ENCODE measurements at regions not wholly inside any gene's neighbourhood (a gene's known extent, or its start where the extent isn't known, plus 50 kb on each side); places are given as distances from the start of the nearest gene placed in this dataset.

DNA sequence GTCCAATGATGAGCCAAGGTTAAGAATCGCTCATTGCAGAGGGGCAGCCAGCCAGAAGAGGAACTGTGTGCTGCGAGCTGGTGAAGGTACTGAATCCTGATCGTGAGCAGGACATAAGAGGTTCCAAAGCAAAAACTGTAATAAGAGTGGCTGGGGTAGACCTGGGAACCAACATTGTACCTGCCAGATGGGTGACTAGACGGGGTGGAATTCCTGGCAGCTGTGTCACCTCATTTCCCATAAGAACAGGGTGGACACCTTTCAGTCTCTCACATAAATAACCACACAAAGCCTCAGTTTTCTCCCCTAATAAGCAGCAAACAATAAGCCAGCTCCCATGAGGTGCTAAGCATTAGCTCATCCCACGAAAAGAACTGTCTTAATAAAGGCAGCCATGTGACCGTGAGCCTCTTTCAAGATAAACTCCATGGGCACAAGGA lies 290.3 kb downstream of the SOX9 start:
- TF ChIP-seq GATA1 (IDR thresholded peaks at IDR 0.05; ENCODE audit: low read depth, low read length): no peak
- TF ChIP-seq POLR2A (IDR thresholded peaks at IDR 0.05; ENCODE audit: low read length): no peak
- DNase-seq: no peak

DNA sequence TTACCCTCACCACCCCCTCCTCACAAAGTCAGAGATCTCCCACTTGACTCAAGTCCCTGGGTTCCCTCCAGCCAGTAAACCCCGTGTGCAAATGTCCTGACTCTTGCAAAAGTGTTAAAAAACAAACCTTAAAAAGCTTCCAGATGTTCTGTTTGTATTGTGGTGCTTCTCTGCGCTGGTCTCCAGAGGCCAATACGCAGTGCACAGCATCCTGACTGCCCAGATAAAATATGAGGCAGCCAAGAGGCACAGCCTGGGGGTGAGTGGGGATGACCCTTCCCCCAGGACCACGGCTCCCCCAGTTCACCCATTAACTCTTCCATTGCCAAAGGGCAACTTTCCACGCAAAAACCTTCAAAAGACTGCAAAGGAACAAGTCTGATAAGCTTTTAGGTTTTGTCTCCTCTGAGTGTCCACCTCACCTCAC lies 291.8 kb downstream of the SOX9 start:
- no peak for DNase-seq
- TF ChIP-seq POLR2A (IDR thresholded peaks at IDR 0.05; ENCODE audit: low read length) (no peak), GATA1 (IDR thresholded peaks at IDR 0.05; ENCODE audit: low read depth, low read length) (no peak)

DNA sequence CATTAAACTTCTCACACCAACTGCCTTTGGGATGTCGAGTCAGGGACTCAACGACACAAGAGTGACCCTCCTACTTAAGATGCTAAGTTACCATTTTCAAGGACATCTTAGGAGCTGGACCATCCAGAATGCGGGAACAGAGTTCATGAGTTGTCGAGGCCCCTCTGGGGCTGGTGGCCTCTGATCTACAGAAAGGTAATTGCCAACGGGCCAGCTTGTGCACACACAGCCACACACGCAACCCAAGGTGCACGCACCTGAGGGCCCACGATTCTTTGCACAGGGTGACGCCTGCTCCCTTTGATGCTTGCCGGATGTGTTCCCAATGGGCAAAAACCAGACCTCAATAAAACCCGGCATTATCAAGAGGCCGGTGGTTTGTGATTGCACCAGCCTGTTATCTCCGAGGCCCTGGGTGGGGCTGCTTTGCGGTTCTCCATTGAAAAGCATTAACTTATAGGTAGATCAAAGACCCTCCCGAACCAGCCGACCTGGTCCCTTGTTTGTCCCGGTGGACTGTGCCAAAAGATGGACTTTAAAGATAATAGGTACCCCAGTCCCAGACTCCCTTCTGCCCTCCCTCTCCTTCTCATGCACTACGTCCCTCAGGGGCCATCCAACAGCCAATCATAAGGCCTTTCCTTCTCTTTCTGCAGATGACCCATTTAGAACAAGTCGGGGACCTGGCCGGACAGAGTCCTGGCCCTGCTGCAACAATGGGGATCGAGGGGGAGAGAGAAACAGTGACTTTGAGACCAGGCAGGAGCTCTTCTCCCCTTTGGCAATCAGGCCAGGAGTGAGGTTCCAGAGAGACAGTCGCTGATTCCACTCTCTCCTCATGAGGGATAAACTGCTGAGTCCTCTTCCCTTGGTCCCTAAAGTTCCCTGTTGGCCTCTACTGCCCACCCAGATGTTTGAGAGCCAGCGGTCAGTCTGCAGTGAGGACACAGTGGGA lies 292.5 kb downstream of the SOX9 start:
- DNase-seq: no peak
- TF ChIP-seq GATA1 (IDR thresholded peaks at IDR 0.05; ENCODE audit: low read depth, low read length): no peak
- TF ChIP-seq POLR2A (IDR thresholded peaks at IDR 0.05; ENCODE audit: low read length): no peak

GRCh38 chr17:72414032-72414396 lies 293.2 kb downstream of the SOX9 start:
- no peak for DNase-seq
- no peak for TF ChIP-seq POLR2A (IDR thresholded peaks at IDR 0.05; ENCODE audit: low read length)
- TF ChIP-seq GATA1 (IDR thresholded peaks at IDR 0.05; ENCODE audit: low read depth, low read length): no peak

GRCh38 chr17:72414967-72415853 lies 294.4 kb downstream of the SOX9 start:
- DNase-seq: no peak
- TF ChIP-seq GATA1 (IDR thresholded peaks at IDR 0.05; ENCODE audit: low read depth, low read length) (no peak), POLR2A (IDR thresholded peaks at IDR 0.05; ENCODE audit: low read length) (no peak)

DNA sequence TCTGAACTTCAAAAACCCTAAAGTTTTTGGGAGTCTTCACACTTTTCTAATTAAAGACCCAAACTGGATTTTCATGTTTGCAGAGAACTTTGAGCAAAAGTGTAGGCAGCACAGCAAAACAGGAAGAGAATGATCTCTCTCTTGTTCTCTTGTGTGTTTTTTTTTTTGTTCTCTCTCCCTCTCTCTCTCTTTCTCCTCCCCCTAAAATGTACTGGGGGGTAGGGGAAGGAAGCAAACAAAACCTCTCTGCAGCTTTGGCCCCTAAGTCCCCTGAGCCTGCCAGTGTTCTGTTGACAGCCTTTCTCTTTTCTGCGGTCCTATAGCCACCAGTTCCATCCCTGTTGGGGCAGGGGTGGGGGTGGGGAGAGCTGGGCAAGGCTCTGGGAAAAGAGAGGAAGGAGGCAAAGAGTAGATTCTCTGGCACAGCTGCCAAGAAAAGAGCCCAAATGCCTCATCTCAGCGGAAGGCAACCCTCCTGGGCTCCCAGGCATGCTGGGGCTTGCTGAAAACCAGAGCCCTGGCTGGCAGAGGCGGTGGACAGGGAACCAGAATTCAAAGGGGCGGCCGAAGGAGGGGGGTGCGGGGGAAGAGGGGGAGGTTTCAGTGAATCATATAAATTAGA lies 295.3 kb downstream of the SOX9 start:
- DNase-seq: no peak
- TF ChIP-seq GATA1 (IDR thresholded peaks at IDR 0.05; ENCODE audit: low read depth, low read length): no peak
- TF ChIP-seq POLR2A (IDR thresholded peaks at IDR 0.05; ENCODE audit: low read length): no peak

GRCh38 chr17:72416905-72417304 lies 296.1 kb downstream of the SOX9 start:
- DNase-seq: no peak
- TF ChIP-seq GATA1 (IDR thresholded peaks at IDR 0.05; ENCODE audit: low read depth, low read length) (no peak), POLR2A (IDR thresholded peaks at IDR 0.05; ENCODE audit: low read length) (no peak)

GRCh38 chr17:72417627-72418026 lies 296.8 kb downstream of the SOX9 start:
- TF ChIP-seq GATA1 (IDR thresholded peaks at IDR 0.05; ENCODE audit: low read depth, low read length): no peak
- TF ChIP-seq POLR2A (IDR thresholded peaks at IDR 0.05; ENCODE audit: low read length): no peak
- no peak for DNase-seq

DNA sequence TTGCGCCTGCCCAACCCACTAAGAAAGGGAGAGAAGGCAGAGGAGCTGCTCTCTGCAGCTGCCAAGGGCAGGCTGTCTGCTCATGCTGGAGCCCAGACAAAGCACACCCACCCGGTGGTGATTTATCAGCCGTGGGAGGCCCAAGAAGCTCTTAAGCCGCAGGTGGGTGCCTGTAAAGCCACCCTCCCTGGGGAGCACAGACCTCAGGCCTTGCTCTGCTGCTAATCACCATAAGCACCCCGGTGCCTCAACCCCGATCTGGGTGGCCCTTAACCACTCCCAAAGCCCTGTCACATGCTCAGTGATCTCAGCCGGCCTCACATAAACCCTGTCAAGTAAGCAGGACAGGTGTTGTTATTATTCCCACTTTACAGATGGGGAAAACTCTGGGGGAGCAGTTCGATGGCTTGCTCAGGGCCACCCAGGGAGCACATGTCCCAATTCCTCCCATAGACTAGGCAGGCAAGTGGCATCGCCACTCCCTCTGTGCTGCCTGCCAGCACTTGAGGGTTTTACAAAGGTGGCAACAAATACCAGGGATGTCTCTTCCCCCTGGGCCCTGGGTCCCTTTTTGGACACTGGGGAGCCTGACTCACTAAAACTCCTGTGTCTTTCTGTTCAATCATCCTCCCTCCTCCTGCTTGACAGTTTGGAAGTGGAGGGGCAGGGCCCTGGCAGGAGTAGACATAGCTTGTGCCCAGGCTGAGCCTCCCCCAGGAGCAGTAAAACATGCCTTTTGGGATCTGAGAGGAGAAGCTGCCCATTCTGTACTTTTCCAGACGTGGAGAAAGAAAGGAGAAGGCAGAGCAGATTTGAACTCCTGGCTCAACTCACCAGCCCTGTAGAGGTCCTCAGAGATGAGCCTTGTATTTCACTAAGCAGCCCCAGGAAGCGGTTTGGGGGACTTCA lies 299.3 kb downstream of the SOX9 start:
- TF ChIP-seq GATA1 (IDR thresholded peaks at IDR 0.05; ENCODE audit: low read depth, low read length): no peak
- no peak for TF ChIP-seq POLR2A (IDR thresholded peaks at IDR 0.05; ENCODE audit: low read length)
- no peak for DNase-seq

GRCh38 chr17:72420775-72421127 lies 299.9 kb downstream of the SOX9 start:
- DNase-seq: no peak
- TF ChIP-seq GATA1 (IDR thresholded peaks at IDR 0.05; ENCODE audit: low read depth, low read length) (no peak), POLR2A (IDR thresholded peaks at IDR 0.05; ENCODE audit: low read length) (no peak)

DNA sequence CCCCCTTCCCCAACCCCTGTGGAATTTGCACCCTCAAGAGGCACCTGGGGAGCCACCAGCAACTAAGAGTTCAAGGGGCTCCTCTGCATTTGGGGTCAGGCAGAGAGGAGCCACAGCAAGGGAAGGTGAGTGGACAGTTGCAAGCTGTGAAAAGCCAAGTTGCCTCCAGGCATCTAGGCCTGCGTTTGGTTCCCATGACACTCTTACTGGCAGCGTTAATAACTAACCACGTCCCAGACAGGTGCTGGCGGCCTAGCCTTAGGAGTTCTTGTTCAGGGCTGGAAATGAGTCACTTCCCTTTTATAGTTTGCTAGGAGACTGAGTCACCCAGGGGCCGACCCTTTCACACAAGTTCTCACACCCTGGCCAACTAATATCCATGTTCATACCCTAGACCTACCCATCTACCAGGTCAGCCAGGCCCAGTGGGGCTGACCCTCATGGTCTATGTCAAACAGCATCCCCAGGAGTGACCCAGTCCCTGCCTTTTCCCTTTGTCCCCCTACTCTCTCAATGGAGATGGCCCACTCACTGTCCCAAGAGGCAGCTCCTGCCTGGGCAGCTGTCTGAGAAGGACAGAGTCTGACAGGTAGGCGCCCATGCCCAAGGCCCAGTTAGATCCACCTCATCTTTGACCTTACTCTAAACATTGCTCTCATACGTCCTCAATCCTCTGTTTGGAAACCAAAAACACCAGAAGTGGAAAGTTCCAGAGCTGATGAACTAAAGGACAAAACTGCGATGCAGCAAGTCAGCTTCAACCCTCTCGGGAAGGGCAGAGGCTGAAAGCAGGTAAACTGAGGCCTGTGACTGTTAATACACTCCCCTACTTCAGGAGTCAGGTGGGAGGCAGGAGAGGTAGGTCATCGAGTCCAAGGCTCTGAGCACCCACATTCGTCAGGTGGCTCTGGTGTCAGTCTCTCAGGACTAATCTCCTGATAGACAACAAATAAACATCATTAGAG lies 300.6 kb downstream of the SOX9 start:
- no peak for DNase-seq
- TF ChIP-seq POLR2A (IDR thresholded peaks at IDR 0.05; ENCODE audit: low read length): no peak
- no peak for TF ChIP-seq GATA1 (IDR thresholded peaks at IDR 0.05; ENCODE audit: low read depth, low read length)

DNA sequence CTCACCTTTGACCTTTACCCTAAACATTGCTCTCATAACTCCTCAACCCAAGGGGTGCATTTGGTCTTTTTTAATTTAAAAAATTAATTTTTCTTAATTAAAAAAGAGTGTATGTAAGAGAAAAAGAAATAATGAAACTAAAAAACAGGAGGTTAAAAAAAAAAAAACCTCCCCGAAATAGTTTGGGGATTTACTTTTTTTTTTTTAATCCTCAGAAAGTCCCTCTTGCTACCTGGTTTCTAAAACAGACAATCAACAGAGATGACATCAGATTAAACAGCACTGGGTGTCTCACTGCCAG lies 301.3 kb downstream of the SOX9 start:
- TF ChIP-seq GATA1 (IDR thresholded peaks at IDR 0.05; ENCODE audit: low read depth, low read length) (no peak), POLR2A (IDR thresholded peaks at IDR 0.05; ENCODE audit: low read length) (no peak)

More for the DNA sequence above, 301.3 kb downstream of the SOX9 start:
- DNase-seq: no peak
